ENCODE measurements at regions not wholly inside any gene's neighbourhood (a gene's known extent, or its start where the extent isn't known, plus 50 kb on each side); places are given as distances from the start of the nearest gene placed in this dataset.
A peak's percentile ranks its signal among the peaks of the same experiment; 100 is the strongest.

DNA sequence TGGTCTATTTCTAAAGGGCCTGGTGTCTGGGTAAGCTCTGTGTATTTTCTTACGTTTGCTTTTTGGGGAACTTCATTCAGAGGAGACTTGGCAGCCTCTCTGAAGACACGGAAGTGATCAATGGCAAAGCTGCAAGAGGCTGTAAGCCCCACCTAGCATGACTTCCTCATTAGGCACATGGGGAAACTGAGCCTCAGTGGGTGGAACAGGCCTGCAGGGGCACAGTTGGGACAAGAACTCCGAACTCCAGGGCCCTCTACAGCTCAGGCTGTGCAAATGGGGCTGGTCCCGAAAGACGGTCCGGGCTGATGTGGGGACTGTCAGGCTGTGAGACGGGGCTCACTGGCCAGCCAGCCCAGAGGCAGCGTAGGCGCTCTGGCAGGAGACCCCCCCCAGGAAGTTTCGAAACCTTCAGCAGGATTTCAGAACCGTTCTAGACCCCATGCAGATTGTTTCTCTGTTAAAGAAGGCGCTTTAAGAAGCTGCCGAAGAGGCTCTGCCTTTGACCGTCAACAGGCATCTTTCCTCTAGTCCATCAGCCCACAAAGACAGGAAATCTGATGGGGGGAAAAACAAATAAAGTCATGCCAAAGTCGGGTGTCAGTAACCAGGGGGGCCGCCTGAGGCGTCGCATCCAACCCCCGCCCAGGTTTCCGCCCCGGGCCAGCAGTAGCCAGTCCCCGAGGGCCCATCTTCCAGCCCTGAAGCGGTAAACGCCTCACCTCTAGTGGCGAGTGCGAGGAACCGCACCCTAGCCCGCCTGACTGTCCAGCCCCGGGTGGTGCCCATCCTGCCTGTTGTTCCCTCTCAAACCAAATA, 79.8 kb upstream of the TBC1D3K start:
- Histone ChIP-seq H3K4me1 (ENCODE audit: control insufficient read depth in 2 of 2, insufficient read depth in 2 of 2, low read length in 2 of 2) (peaks cover 26 to 30% of the 10 kb centered on the region in 2 donors), H2AFZ (ENCODE audit: insufficient read depth, low read depth, low read length, poor library complexity, severe bottlenecking) (peak overlapping the region; percentile 94), H3K36me3 (replicated peaks in 1 of 2; ENCODE audit: control extremely low read depth in 1 of 2, control insufficient read depth in 1 of 2, extremely low read depth in 1 of 2, insufficient read depth in 2 of 2, low read length in 1 of 2) (no peaks in the 10 kb centered on the region), H3K79me2 (ENCODE audit: control insufficient read depth, insufficient read depth, low read length) (no peaks in the 10 kb centered on the region), H4K20me1 (ENCODE audit: control insufficient read depth, insufficient read depth, low read length, poor library complexity, severe bottlenecking) (no peaks in the 10 kb centered on the region), H3K9me3 (ENCODE audit: control extremely low read depth in 1 of 3, control insufficient read depth in 2 of 3, insufficient read depth in 1 of 3, low read length in 2 of 3) (no peaks in the 10 kb centered on the region), H3K4me2 (replicated peaks; ENCODE audit: low read depth, low read length, poor library complexity, severe bottlenecking) (peak overlapping the region; percentile 95), H3K4me3 (ENCODE audit: control extremely low read depth in 1 of 5, extremely low read depth in 1 of 5, insufficient read depth in 1 of 5, low read depth in 2 of 5, low read length in 4 of 5) (peak overlapping the region; percentile 19 to 75 (median 47)), H3K9ac (ENCODE audit: low read length) (peak overlapping the region; percentile 70), H3K27me3 (replicated peaks in 1 of 4; ENCODE audit: control extremely low read depth in 1 of 4, control insufficient read depth in 3 of 4, insufficient read depth in 4 of 4, low read length in 3 of 4) (no peaks in the 10 kb centered on the region), H3K27ac (ENCODE audit: low read length in 2 of 2) (peak overlapping the region; percentile 66 to 76)
- peak overlapping the region; percentile 88 for H3K4me3 Mint-ChIP-seq
- POLR2A ChIA-PET: no interaction called here
- ATAC-seq (ENCODE audit: low read depth) (peak; percentile 91), DNase-seq (peak; percentile 68)
- intact Hi-C loops (cut with micrococcal nuclease): loop anchor here (1.0 to 10.0 kb wide), 4 partner anchors 18 to 201 kb away; partner anchors contain the start of gene DDX52
- 4% methylated on average over 28 of the region's 29 CpGs for WGBS (ENCODE audit: insufficient coverage)
- TF ChIP-seq, protein P1, sequence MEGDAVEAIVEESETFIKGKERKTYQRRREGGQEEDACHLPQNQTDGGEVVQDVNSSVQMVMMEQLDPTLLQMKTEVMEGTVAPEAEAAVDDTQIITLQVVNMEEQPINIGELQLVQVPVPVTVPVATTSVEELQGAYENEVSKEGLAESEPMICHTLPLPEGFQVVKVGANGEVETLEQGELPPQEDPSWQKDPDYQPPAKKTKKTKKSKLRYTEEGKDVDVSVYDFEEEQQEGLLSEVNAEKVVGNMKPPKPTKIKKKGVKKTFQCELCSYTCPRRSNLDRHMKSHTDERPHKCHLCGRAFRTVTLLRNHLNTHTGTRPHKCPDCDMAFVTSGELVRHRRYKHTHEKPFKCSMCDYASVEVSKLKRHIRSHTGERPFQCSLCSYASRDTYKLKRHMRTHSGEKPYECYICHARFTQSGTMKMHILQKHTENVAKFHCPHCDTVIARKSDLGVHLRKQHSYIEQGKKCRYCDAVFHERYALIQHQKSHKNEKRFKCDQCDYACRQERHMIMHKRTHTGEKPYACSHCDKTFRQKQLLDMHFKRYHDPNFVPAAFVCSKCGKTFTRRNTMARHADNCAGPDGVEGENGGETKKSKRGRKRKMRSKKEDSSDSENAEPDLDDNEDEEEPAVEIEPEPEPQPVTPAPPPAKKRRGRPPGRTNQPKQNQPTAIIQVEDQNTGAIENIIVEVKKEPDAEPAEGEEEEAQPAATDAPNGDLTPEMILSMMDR (IDR thresholded peaks at IDR 0.05): peak; percentile 80
- no peak for TF ChIP-seq EZH2 (IDR thresholded peaks at IDR 0.05; ENCODE audit: borderline replicate concordance, insufficient read depth, low read depth, low read length, poor library complexity, severe bottlenecking)
- peak overlapping the region; percentile 78 for H3K27ac Mint-ChIP-seq
- CTCF ChIA-PET: interaction anchor here (0.6 to 1.8 kb wide), 10 partner anchors 16 to 251 kb away, joined by 3 to 14 read pairs (median 5); no protein-coding TSS in a partner anchor
- peaks cover 47% of the 10 kb centered on the region for H3K4me1 Mint-ChIP-seq
- H3K27me3 Mint-ChIP-seq: no peaks in the 10 kb centered on the region
- no peaks in the 10 kb centered on the region for H3K9me3 Mint-ChIP-seq (ENCODE audit: insufficient read depth)

DNA sequence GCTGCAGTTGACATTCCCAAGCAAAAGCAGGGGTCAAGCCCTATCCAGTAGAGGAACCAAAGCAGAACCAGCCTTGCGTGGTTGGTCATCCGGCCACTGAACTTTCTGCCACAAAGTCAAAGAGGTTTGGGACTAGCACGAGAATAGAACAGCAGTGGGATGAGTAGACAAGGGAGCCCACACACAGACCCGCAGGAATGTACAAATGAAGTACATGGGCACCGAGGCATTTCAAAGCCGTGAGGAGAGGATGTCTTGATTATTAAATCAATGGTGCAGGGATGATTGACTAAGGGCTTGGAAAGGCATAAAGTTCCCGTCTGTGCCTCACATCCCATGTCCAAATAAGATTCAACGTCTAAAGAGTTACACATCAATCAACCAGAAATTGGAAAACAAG, 81.8 kb upstream of the TBC1D3K start:
- no peak overlapping the region for H2AFZ ChIP-seq (ENCODE audit: insufficient read depth, low read depth, low read length, poor library complexity, severe bottlenecking)
- no peak overlapping the region for H3K4me2 ChIP-seq (replicated peaks; ENCODE audit: low read depth, low read length, poor library complexity, severe bottlenecking)
- H3K9ac ChIP-seq (ENCODE audit: low read length): no peak overlapping the region
- ChIA-PET CTCF (interaction anchor here (1.3 to 1.4 kb wide), 2 partner anchors 26 to 142 kb away, joined by 3 to 4 read pairs; no protein-coding TSS in a partner anchor), POLR2A (interaction anchor here (0.6 kb wide), 1 partner anchor 238 kb away, joined by 5 read pairs; no protein-coding TSS in a partner anchor)
- Mint-ChIP-seq H3K4me1 (peaks cover 48% of the 10 kb centered on the region), H3K27ac (peak overlapping the region; percentile 57), H3K27me3 (peaks cover 5% of the 10 kb centered on the region), H3K9me3 (ENCODE audit: insufficient read depth) (no peaks in the 10 kb centered on the region), H3K4me3 (no peak overlapping the region)
- no peak overlapping the region for H3K4me3 ChIP-seq (ENCODE audit: control extremely low read depth in 1 of 5, extremely low read depth in 1 of 5, insufficient read depth in 1 of 5, low read depth in 2 of 5, low read length in 4 of 5)
- peak; percentile 1 for DNase-seq
- peaks cover 26 to 30% of the 10 kb centered on the region in 2 donors for H3K4me1 ChIP-seq (ENCODE audit: control insufficient read depth in 2 of 2, insufficient read depth in 2 of 2, low read length in 2 of 2)
- TF ChIP-seq, protein P1 (IDR thresholded peaks at IDR 0.05): no peak
- TF ChIP-seq EZH2 (IDR thresholded peaks at IDR 0.05; ENCODE audit: borderline replicate concordance, insufficient read depth, low read depth, low read length, poor library complexity, severe bottlenecking): no peak
- no peak for ATAC-seq (ENCODE audit: low read depth)
- no peaks in the 10 kb centered on the region for H4K20me1 ChIP-seq (ENCODE audit: control insufficient read depth, insufficient read depth, low read length, poor library complexity, severe bottlenecking)
- H3K9me3 ChIP-seq (ENCODE audit: control extremely low read depth in 1 of 3, control insufficient read depth in 2 of 3, insufficient read depth in 1 of 3, low read length in 2 of 3): no peaks in the 10 kb centered on the region
- WGBS (ENCODE audit: insufficient coverage): 97% methylated on average over 5 of the region's 8 CpGs
- no peak overlapping the region for H3K27ac ChIP-seq (ENCODE audit: low read length in 2 of 2)
- no peaks in the 10 kb centered on the region for H3K36me3 ChIP-seq (replicated peaks in 1 of 2; ENCODE audit: control extremely low read depth in 1 of 2, control insufficient read depth in 1 of 2, extremely low read depth in 1 of 2, insufficient read depth in 2 of 2, low read length in 1 of 2)
- H3K27me3 ChIP-seq (replicated peaks in 1 of 4; ENCODE audit: control extremely low read depth in 1 of 4, control insufficient read depth in 3 of 4, insufficient read depth in 4 of 4, low read length in 3 of 4): no peaks in the 10 kb centered on the region
- intact Hi-C loops (cut with micrococcal nuclease): loop anchor here (10.0 kb wide), 1 partner anchor 58 kb away; no protein-coding TSS in a partner anchor
- no peaks in the 10 kb centered on the region for H3K79me2 ChIP-seq (ENCODE audit: control insufficient read depth, insufficient read depth, low read length)
